ENCODE measurements at regions not wholly inside any gene's neighbourhood (a gene's known extent, or its start where the extent isn't known, plus 50 kb on each side); places are given as distances from the start of the nearest gene placed in this dataset.

DNA sequence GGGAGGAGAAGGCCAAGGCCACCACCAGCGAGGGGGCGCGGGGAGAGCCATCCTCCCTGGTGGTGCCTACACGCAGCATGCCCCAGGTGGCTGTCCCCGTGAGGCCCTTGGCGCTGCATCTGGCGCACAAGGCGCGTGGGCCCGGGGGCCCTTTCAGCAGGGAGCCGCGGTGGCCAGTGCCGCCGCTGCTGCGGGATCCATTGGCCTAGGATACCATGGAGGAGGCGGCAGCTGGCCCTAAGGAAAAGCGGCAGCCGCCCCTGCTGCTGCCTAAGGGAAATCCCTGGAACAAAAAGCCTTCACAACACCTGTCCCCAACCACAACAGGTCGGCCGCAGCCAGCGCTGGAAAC is 1059.6 kb downstream of the TECRL start:
- no peaks in the 10 kb centered on the region for H3F3A ChIP-seq (replicated peaks; ENCODE audit: insufficient read depth)
- H3K27ac ChIP-seq (ENCODE audit: low read depth in 2 of 2, low read length in 1 of 2) = no peak overlapping the region
- H3K4me3 ChIP-seq (ENCODE audit: low read depth in 2 of 2, low read length in 1 of 2) = no peak overlapping the region
- no peaks in the 10 kb centered on the region for H3K27me3 ChIP-seq (ENCODE audit: insufficient read depth)
- no peak for DNase-seq
- H3K79me2 ChIP-seq (ENCODE audit: insufficient read depth) = no peaks in the 10 kb centered on the region
- POLR2A ChIA-PET = no interaction called here
- H3K9ac ChIP-seq = no peak overlapping the region
- no peaks in the 10 kb centered on the region for H3K9me2 ChIP-seq
- CTCF ChIA-PET = no interaction called here
- H3K4me1 ChIP-seq (ENCODE audit: control insufficient read depth in 1 of 2, insufficient read depth in 2 of 2, low read depth in 1 of 2, low read length in 1 of 2) = no peaks in the 10 kb centered on the region
- TF ChIP-seq YY1 (IDR thresholded peaks at IDR 0.05; ENCODE audit: low read depth) = no peak
- WGBS (ENCODE audit: low lambda C conversion rate) = 75% methylated on average over 11 of the region's 21 CpGs
- no peaks in the 10 kb centered on the region for H3K36me3 ChIP-seq (replicated peaks in 1 of 2; ENCODE audit: control insufficient read depth in 1 of 2, insufficient read depth in 2 of 2, low read length in 1 of 2)
- no peak overlapping the region for H3K4me2 ChIP-seq
- H2AFZ ChIP-seq (ENCODE audit: low read depth) = no peak overlapping the region
- no peaks in the 10 kb centered on the region for H4K20me1 ChIP-seq (ENCODE audit: insufficient read depth)
- no peaks in the 10 kb centered on the region for H3K9me3 ChIP-seq

- CTCF ChIA-PET = interaction anchor here (1.0 kb wide), 1 partner anchor 28 kb away, joined by 3 read pairs; no protein-coding TSS in a partner anchor
- H3F3A ChIP-seq (replicated peaks; ENCODE audit: insufficient read depth) = no peaks in the 10 kb centered on the region
- H3K79me2 ChIP-seq (ENCODE audit: insufficient read depth) = no peaks in the 10 kb centered on the region
- POLR2A ChIA-PET = no interaction called here
- no peak overlapping the region for H3K4me3 ChIP-seq (ENCODE audit: low read depth in 2 of 2, low read length in 1 of 2)
- H3K36me3 ChIP-seq (replicated peaks in 1 of 2; ENCODE audit: control insufficient read depth in 1 of 2, insufficient read depth in 2 of 2, low read length in 1 of 2) = no peaks in the 10 kb centered on the region
- no peaks in the 10 kb centered on the region for H3K9me2 ChIP-seq
- H4K20me1 ChIP-seq (ENCODE audit: insufficient read depth) = no peaks in the 10 kb centered on the region
- no peak overlapping the region for H3K9ac ChIP-seq
- H3K4me2 ChIP-seq = no peak overlapping the region
- no peak overlapping the region for H2AFZ ChIP-seq (ENCODE audit: low read depth)
- no peaks in the 10 kb centered on the region for H3K9me3 ChIP-seq
- no peak overlapping the region for H3K27ac ChIP-seq (ENCODE audit: low read depth in 2 of 2, low read length in 1 of 2)
- WGBS (ENCODE audit: low lambda C conversion rate) = 54% methylated on average over 9 of the region's 58 CpGs
- H3K27me3 ChIP-seq (ENCODE audit: insufficient read depth) = no peaks in the 10 kb centered on the region
- DNase-seq = peak; percentile 10
- H3K4me1 ChIP-seq (ENCODE audit: control insufficient read depth in 1 of 2, insufficient read depth in 2 of 2, low read depth in 1 of 2, low read length in 1 of 2) = no peaks in the 10 kb centered on the region
- TF ChIP-seq FOXM1 (IDR thresholded peaks at IDR 0.05; ENCODE audit: low read depth) (no peak), RCOR1 (IDR thresholded peaks at IDR 0.05; ENCODE audit: low read length) (no peak), RFX5 (IDR thresholded peaks at IDR 0.05; ENCODE audit: low read length) (no peak), POLR2AphosphoS5 (IDR thresholded peaks at IDR 0.05; ENCODE audit: low read depth, low read length) (no peak), TCF12 (IDR thresholded peaks at IDR 0.05) (no peak), YY1 (IDR thresholded peaks at IDR 0.05; ENCODE audit: low read depth) (no peak), RAD21 (IDR thresholded peaks at IDR 0.05; ENCODE audit: low read length) (no peak), NFIC (IDR thresholded peaks at IDR 0.05; ENCODE audit: borderline replicate concordance) (no peak), JUND (IDR thresholded peaks at IDR 0.05) (no peak), MAX (IDR thresholded peaks at IDR 0.05; ENCODE audit: low read depth) (no peak), SMC3 (IDR thresholded peaks at IDR 0.05; ENCODE audit: low read depth, low read length) (no peak), RXRA (IDR thresholded peaks at IDR 0.05; ENCODE audit: borderline replicate concordance, low read depth) (no peak), FOXJ3 (CRISPR knock-in tag; IDR thresholded peaks at IDR 0.05) (no peak), GABPA (IDR thresholded peaks at IDR 0.05; ENCODE audit: low read depth) (no peak), FOSL2 (IDR thresholded peaks at IDR 0.05; ENCODE audit: borderline replicate concordance, low read depth) (no peak), SIN3A (IDR thresholded peaks at IDR 0.05; ENCODE audit: borderline replicate concordance, low read depth, low read length) (no peak), MEF2A (IDR thresholded peaks at IDR 0.05; ENCODE audit: borderline replicate concordance, low read depth) (no peak), TAF1 (IDR thresholded peaks at IDR 0.05; ENCODE audit: borderline replicate concordance, low read depth, low read length) (no peak)
- TF ChIP-seq, protein P1, sequence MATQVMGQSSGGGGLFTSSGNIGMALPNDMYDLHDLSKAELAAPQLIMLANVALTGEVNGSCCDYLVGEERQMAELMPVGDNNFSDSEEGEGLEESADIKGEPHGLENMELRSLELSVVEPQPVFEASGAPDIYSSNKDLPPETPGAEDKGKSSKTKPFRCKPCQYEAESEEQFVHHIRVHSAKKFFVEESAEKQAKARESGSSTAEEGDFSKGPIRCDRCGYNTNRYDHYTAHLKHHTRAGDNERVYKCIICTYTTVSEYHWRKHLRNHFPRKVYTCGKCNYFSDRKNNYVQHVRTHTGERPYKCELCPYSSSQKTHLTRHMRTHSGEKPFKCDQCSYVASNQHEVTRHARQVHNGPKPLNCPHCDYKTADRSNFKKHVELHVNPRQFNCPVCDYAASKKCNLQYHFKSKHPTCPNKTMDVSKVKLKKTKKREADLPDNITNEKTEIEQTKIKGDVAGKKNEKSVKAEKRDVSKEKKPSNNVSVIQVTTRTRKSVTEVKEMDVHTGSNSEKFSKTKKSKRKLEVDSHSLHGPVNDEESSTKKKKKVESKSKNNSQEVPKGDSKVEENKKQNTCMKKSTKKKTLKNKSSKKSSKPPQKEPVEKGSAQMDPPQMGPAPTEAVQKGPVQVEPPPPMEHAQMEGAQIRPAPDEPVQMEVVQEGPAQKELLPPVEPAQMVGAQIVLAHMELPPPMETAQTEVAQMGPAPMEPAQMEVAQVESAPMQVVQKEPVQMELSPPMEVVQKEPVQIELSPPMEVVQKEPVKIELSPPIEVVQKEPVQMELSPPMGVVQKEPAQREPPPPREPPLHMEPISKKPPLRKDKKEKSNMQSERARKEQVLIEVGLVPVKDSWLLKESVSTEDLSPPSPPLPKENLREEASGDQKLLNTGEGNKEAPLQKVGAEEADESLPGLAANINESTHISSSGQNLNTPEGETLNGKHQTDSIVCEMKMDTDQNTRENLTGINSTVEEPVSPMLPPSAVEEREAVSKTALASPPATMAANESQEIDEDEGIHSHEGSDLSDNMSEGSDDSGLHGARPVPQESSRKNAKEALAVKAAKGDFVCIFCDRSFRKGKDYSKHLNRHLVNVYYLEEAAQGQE (IDR thresholded peaks at IDR 0.05; ENCODE audit: low read depth, low read length) = no peak
- TF ChIP-seq, protein P2, sequence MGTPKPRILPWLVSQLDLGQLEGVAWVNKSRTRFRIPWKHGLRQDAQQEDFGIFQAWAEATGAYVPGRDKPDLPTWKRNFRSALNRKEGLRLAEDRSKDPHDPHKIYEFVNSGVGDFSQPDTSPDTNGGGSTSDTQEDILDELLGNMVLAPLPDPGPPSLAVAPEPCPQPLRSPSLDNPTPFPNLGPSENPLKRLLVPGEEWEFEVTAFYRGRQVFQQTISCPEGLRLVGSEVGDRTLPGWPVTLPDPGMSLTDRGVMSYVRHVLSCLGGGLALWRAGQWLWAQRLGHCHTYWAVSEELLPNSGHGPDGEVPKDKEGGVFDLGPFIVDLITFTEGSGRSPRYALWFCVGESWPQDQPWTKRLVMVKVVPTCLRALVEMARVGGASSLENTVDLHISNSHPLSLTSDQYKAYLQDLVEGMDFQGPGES (IDR thresholded peaks at IDR 0.05; ENCODE audit: low read depth, low read length) = no peak
Measured at GRCh38 chr4:63348735-63349673, 1060.2 kb downstream of the TECRL start.
